Astrocyte (in vitro differentiated cells and primary cell): ENCODE measurements at regions not wholly inside any gene's neighbourhood (a gene's known extent, or its start where the extent isn't known, plus 50 kb on each side); places are given as distances from the start of the nearest gene placed in this dataset.
A peak's percentile ranks its signal among the peaks of the same experiment; 100 is the strongest.

Experiments used
- DNase-seq: peaks from one replicate; pipeline ENCODE4 v3.0.0-alpha.2; 2010; ENCODE audit warnings: low read depth
- FAIRE-seq: peaks from 2 replicates; lab custom pipeline; 2011; peaks lifted over from hg19 to GRCh38; lab: Jason Lieb, UNC
- H2AFZ ChIP-seq: 2 replicates; pipeline ENCODE4 v1.6.0; 2012; ENCODE audit warnings: low read depth, low read length, inconsistent platforms
- H3K27ac ChIP-seq: 2 replicates; pipeline ENCODE4 v1.5.1; 2011; ENCODE audit warnings: low read depth, low read length, inconsistent platforms
- H3K27me3 ChIP-seq: 2 replicates; pipeline ENCODE4 v1.6.0; 2011; ENCODE audit warnings: low read length, inconsistent platforms; ENCODE audit not compliant: insufficient read depth
- H3K36me3 ChIP-seq: 2 replicates; pipeline ENCODE4 v1.5.1; 2011; ENCODE audit warnings: low read length, inconsistent platforms; ENCODE audit not compliant: insufficient read depth
- H3K4me1 ChIP-seq: 2 replicates; pipeline ENCODE4 v1.5.1; 2011; ENCODE audit warnings: low read length, inconsistent platforms; ENCODE audit not compliant: insufficient read depth
- H3K4me2 ChIP-seq: 2 replicates; pipeline ENCODE4 v1.6.0; 2012; ENCODE audit warnings: low read length, inconsistent platforms
- H3K4me3 ChIP-seq: 2 replicates; pipeline ENCODE4 v1.5.1; 2011; ENCODE audit warnings: low read depth, mild to moderate bottlenecking, low read length, inconsistent platforms; ENCODE audit not compliant: insufficient read depth
- H3K79me2 ChIP-seq: 2 replicates; pipeline ENCODE4 v1.6.0; 2012; ENCODE audit warnings: mild to moderate bottlenecking, low read length, inconsistent platforms; ENCODE audit not compliant: insufficient read depth
- H3K9ac ChIP-seq: 2 replicates; pipeline ENCODE4 v1.6.0; 2012; ENCODE audit warnings: mild to moderate bottlenecking, low read length, inconsistent platforms
- H3K9me3 ChIP-seq: 2 replicates; pipeline ENCODE4 v1.5.1; 2012; ENCODE audit warnings: low read depth, mild to moderate bottlenecking, low read length, inconsistent platforms; ENCODE audit not compliant: insufficient read depth
- H4K20me1 ChIP-seq: 2 replicates; pipeline ENCODE4 v1.6.0; 2012; ENCODE audit warnings: low read length, inconsistent platforms; ENCODE audit not compliant: insufficient read depth
- H3K27ac Mint-ChIP-seq: one replicate; pipeline ENCODE4 v1.8.0; 2021; ENCODE audit warnings: mild to moderate bottlenecking, mixed read lengths; ENCODE audit not compliant: unreplicated experiment
- H3K27me3 Mint-ChIP-seq: one replicate; pipeline ENCODE4 v1.8.0; 2021; ENCODE audit warnings: low read depth, mixed read lengths; ENCODE audit not compliant: unreplicated experiment
- H3K36me3 Mint-ChIP-seq: one replicate; pipeline ENCODE4 v1.8.0; 2021; ENCODE audit warnings: low read depth, mixed read lengths; ENCODE audit not compliant: unreplicated experiment
- H3K4me1 Mint-ChIP-seq: one replicate; pipeline ENCODE4 v1.8.0; 2021; ENCODE audit warnings: low read depth, mixed read lengths; ENCODE audit not compliant: unreplicated experiment
- H3K4me3 Mint-ChIP-seq: one replicate; pipeline ENCODE4 v1.8.0; 2021; ENCODE audit warnings: mild to moderate bottlenecking, moderate library complexity, mixed read lengths; ENCODE audit not compliant: unreplicated experiment
- H3K9me3 Mint-ChIP-seq: one replicate; pipeline ENCODE4 v1.8.0; 2021; ENCODE audit warnings: mild to moderate bottlenecking, mixed read lengths; ENCODE audit not compliant: unreplicated experiment
- EZH2 ChIP-seq: IDR thresholded peaks from 2 replicates; pipeline ENCODE4 v1.6.1; 2012; ENCODE audit warnings: mild to moderate bottlenecking, low read length, inconsistent platforms; ENCODE audit not compliant: insufficient read depth
- TF ChIP-seq, protein P1 (sequence below): IDR thresholded peaks from 2 replicates; pipeline ENCODE4 v1.5.1; 2011; ENCODE audit warnings: low read depth, mild to moderate bottlenecking, inconsistent platforms, low read length, moderate library complexity; ENCODE audit not compliant: insufficient read depth

DNA sequence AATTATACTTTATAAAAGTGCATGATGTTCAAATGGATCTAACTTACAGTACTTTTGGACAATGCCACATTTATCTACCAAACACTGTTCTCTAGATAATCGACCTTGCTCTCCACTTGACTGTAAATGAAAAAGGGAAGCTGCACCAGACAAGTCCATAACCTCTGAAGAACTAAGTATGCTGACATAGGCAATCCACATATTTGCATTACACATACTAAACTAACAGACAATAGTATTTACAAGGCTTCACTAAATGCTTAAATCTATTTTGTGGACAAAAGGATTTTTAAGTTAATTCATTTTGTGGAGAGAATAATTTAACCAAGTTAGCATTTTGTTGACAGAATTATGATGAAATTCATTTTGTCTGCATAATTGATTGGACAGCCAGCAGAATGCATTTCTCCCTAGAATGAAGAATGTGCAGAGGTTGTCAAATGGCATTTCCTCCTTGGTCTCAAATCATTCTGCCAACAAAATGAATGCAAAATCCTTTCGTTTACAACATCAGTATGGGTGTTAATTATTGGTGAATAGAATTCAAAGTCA, 520.9 kb downstream of the CPS1 start:
- Histone ChIP-seq H3K9me3 (no peaks in the 10 kb centered on the region), H3K79me2 (no peaks in the 10 kb centered on the region), H3K4me3 (no peak overlapping the region), H3K36me3 (no peaks in the 10 kb centered on the region), H3K9ac (no peak overlapping the region), H3K4me2 (no peak overlapping the region), H4K20me1 (no peaks in the 10 kb centered on the region), H3K4me1 (no peaks in the 10 kb centered on the region), H2AFZ (no peak overlapping the region), H3K27ac (no peak overlapping the region), H3K27me3 (no peaks in the 10 kb centered on the region)
- Mint-ChIP-seq H3K4me3 (no peak overlapping the region), H3K36me3 (no peaks in the 10 kb centered on the region), H3K4me1 (no peaks in the 10 kb centered on the region), H3K9me3 (no peaks in the 10 kb centered on the region), H3K27ac (no peak overlapping the region), H3K27me3 (no peaks in the 10 kb centered on the region)
- no peak for FAIRE-seq
- no peak for DNase-seq
- no peak for TF ChIP-seq EZH2
- TF ChIP-seq, protein P1, sequence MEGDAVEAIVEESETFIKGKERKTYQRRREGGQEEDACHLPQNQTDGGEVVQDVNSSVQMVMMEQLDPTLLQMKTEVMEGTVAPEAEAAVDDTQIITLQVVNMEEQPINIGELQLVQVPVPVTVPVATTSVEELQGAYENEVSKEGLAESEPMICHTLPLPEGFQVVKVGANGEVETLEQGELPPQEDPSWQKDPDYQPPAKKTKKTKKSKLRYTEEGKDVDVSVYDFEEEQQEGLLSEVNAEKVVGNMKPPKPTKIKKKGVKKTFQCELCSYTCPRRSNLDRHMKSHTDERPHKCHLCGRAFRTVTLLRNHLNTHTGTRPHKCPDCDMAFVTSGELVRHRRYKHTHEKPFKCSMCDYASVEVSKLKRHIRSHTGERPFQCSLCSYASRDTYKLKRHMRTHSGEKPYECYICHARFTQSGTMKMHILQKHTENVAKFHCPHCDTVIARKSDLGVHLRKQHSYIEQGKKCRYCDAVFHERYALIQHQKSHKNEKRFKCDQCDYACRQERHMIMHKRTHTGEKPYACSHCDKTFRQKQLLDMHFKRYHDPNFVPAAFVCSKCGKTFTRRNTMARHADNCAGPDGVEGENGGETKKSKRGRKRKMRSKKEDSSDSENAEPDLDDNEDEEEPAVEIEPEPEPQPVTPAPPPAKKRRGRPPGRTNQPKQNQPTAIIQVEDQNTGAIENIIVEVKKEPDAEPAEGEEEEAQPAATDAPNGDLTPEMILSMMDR: no peak

DNA sequence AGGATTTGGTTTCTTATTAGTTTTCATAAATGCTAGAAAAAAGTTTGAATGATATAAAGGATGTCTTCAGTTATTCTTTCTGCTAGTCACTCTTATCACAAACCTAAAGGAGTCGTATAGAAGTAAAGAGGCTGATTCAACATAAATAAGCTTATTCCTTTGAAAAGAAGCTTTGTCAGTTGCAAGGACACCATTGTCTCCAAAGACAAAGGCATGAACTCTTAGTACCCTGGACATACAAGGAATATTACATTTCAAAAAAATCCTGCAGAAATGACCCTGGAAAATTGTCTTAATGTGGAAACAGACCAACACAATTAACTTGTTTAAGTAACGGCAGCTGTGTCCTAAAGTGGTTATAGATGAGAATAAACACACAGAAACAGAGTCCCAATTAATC, 528.0 kb downstream of the CPS1 start:
- Histone ChIP-seq H3K27ac (no peak overlapping the region), H3K27me3 (no peaks in the 10 kb centered on the region), H3K4me2 (no peak overlapping the region), H4K20me1 (no peaks in the 10 kb centered on the region), H2AFZ (no peak overlapping the region), H3K79me2 (no peaks in the 10 kb centered on the region), H3K4me1 (no peaks in the 10 kb centered on the region), H3K9ac (no peak overlapping the region), H3K4me3 (no peak overlapping the region), H3K36me3 (no peaks in the 10 kb centered on the region), H3K9me3 (no peaks in the 10 kb centered on the region)
- Mint-ChIP-seq H3K36me3 (no peaks in the 10 kb centered on the region), H3K27me3 (no peaks in the 10 kb centered on the region), H3K9me3 (no peaks in the 10 kb centered on the region), H3K4me1 (no peaks in the 10 kb centered on the region), H3K27ac (no peak overlapping the region), H3K4me3 (no peak overlapping the region)
- FAIRE-seq (no peak), DNase-seq (no peak)
- TF ChIP-seq, protein P1: no peak
- TF ChIP-seq EZH2: no peak

DNA sequence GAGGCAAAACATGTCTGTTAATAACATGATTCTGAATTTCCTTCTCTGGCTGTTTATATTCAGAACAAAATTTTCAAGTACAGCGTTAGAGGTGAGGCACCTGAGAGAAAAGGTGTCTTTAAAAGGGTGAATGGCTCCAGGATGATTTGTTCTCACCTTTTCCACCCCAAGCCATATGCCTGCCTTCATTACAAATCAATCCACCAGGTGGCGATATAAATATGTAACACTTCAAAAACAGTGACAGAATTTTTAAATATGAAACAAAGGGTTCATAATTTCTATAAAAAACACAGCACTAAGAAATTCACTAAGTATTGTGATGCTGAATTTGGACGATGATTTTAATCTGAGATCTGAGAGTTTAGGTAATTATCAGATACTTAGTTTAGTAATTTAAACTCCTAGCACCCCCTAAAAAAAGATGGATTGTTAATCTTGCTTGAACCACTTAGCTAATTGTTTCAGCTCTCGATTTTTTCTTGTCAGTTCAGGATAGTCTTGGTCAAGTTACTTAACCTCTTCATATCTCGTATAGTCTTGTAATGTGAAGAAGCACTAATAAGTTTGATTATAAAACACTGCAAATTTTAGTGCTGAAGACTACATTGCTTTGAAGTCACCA, 528.8 kb downstream of the CPS1 start:
- H3K4me1 Mint-ChIP-seq: no peaks in the 10 kb centered on the region
- Histone ChIP-seq H3K4me2 (no peak overlapping the region), H3K9ac (no peak overlapping the region), H3K4me1 (no peaks in the 10 kb centered on the region), H3K79me2 (no peaks in the 10 kb centered on the region), H3K4me3 (no peak overlapping the region), H4K20me1 (no peaks in the 10 kb centered on the region), H3K9me3 (no peaks in the 10 kb centered on the region), H3K36me3 (no peaks in the 10 kb centered on the region), H2AFZ (no peak overlapping the region), H3K27me3 (no peaks in the 10 kb centered on the region), H3K27ac (no peak overlapping the region)
- DNase-seq (peak; percentile 8), FAIRE-seq (peak; percentile 59)
- no peak for TF ChIP-seq EZH2
- TF ChIP-seq, protein P1: peak; percentile 72
- no peak overlapping the region for H3K4me3 Mint-ChIP-seq
- no peaks in the 10 kb centered on the region for H3K36me3 Mint-ChIP-seq
- no peaks in the 10 kb centered on the region for H3K27me3 Mint-ChIP-seq
- H3K27ac Mint-ChIP-seq: no peak overlapping the region
- H3K9me3 Mint-ChIP-seq: no peaks in the 10 kb centered on the region
